ENCODE measurements at regions not wholly inside any gene's neighbourhood (a gene's known extent, or its start where the extent isn't known, plus 50 kb on each side); places are given as distances from the start of the nearest gene placed in this dataset.

DNA sequence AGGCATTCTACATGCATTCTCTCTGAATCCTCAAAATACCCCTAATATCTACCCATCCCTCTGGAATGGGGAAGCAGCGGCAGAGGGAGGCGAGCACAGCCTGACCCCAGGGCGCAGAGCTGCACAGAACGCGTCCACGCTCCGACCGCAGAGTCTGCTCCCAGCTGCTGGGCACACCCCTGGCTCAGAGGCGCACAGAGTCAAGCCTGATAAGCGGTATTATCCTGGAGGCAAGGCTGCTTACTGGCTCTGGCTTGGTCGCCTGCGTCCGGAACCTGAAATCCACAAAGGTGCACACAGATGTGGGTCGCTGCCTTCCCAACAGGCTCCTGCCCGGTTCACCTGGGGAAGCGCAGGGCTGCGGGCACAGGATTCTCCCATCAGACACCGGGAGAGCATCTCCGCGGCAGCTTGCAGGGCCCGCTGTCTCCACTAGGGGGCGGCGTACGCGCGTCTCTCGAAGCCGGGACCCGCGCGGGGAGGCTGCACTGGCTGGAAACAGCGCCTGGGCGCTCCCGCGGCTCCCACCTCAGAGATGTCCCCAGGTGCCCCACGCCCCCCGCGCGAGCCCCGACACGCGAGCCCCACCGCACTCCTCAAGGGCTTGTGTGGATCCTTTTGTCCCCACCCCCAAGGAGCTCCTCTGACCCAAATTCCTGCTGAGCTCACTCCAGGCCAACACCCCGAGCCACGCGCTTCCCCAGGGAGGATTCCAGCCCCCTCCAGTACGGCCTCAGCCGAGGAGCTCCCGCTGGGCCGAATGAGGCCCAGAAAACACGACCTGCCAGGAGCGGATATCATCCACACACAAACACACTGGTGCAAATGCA lies 120.1 kb upstream of the FZD10 start:
- TF ChIP-seq GATA3 (IDR thresholded peaks at IDR 0.05; ENCODE audit: low read depth, low read length), result no peak
- TF ChIP-seq GATA2 (IDR thresholded peaks at IDR 0.05; ENCODE audit: low read depth, low read length), result no peak

DNA sequence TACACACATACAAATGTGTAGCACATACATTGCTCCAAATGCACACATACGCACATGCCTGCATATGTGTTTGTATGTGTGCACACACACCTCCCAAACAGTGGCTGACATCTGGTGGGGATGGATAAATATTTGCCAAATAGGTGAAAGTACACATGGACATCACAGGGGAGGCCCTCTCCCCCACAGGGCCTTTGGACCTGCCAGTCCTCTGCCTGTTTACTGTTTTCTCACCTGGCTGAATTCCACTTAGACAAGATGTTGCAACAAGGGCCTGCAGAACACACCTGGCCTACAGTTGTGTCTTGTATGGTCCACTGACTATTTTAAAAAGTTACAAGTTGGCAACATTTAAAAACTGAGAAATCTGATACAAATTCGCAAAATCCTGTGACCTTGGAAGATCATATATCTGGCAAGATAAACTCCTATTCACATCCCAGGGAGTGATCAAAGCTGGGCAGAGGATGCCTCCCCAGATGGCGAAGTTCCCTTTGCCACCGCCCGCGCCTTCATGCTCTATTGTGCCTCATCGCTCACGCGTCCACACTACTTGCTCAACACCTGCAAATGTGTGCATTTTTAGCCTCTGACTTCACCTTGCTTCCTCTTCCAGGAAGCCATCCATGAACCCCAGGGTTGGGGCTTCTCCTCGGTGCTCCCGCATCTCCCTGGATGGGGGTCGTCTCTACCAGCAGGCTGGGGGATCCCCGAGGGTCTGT lies 118.4 kb upstream of the FZD10 start:
- no peak for TF ChIP-seq GATA2 (IDR thresholded peaks at IDR 0.05; ENCODE audit: low read depth, low read length)

DNA sequence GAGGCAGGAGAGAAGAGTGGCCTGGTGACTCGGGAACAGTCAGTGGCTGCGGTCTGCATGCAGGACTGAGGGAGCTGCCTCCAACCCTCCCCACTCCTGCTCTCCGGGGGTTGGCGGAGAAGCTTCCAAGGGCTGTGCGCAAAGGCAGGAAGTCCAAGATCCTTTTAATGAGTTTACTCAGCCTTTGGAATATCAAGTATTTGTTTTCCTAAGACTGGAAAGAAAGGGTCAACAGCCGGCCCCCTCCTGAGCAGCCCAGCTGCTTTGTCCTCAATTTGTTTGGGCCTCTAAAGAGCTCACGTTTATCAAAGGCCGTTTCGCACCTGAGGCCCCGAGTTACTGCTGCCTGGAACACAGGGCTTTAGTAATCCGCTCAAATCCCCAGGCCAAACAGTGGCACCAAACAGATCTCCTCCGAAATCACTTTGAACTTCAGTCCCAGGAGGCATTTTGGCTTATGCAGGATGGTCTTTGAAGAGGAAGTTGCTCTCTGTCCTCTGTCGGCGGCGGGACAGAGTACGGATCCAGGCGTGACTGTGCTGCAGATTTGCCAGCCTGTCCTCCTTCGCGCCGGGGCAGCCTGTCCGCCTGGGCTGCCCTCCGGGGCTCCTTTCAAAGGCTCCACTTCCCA lies 117.2 kb upstream of the FZD10 start:
- TF ChIP-seq GATA2 (IDR thresholded peaks at IDR 0.05; ENCODE audit: low read depth, low read length) (no peak), GATA3 (IDR thresholded peaks at IDR 0.05; ENCODE audit: low read depth, low read length) (no peak)

DNA sequence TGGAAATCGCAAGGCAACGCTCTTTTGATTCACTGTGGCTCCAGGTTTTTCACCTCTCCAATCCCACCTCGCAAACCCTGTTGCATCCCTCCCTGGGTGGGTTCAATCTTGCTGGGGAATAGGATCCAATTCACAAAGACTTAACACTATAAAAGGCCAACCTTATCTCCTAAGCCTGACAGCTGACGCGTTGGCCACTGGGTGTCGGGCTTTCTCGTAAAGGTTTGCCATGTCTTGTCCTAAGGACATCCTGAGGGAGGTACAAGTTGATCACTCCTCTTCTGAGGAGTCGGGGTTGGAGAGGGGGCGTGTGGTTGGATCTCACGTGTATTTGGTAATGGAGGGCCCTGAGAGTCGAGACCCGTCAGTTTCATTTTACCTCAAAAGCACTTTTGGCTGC lies 112.6 kb upstream of the FZD10 start:
- no peak for TF ChIP-seq GATA3 (IDR thresholded peaks at IDR 0.05; ENCODE audit: low read depth, low read length)
- no peak for TF ChIP-seq GATA2 (IDR thresholded peaks at IDR 0.05; ENCODE audit: low read depth, low read length)

DNA sequence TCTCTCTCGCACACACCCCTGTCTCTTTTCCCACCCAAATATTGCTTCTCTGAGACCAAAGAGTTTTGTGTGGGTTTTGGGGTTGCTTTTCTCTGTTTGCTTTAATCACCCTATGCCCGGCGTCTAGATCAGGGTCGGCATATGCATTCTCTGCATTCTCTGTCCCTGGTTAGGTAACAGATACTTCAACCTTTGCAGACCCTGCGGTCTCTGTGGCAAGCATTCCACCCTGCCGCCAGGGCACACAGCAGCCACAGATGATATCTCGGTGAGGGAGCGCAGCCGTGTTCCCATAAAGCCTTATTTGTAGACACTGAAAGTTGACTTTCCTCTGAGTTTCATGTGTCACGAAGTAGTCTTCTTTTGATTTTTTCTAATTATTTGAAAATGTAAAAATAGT lies 110.4 kb upstream of the FZD10 start:
- no peak for TF ChIP-seq GATA3 (IDR thresholded peaks at IDR 0.05; ENCODE audit: low read depth, low read length)
- TF ChIP-seq GATA2 (IDR thresholded peaks at IDR 0.05; ENCODE audit: low read depth, low read length), result peak; percentile 61

DNA sequence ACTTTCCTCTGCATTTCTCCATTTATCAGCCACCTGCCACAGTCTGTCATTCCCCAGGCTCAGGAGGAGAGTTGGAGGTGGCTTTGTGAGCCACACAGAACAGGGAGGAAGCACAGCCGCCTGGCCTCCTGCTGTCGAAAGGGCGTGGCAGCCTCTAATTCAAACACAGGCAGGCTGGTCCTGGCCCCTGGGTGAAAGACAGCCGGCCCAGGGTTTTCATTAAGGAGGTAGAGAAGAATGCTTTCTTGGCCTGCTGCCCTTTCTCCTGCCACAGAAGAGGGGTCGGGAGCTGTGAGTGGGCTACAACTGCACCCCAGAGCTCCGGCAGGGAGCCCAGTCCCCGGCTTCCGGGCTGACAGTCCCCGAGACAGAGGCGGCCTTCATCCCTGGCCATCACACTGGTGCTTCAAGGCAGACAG lies 108.6 kb upstream of the FZD10 start:
- TF ChIP-seq GATA2 (IDR thresholded peaks at IDR 0.05; ENCODE audit: low read depth, low read length), result no peak

DNA sequence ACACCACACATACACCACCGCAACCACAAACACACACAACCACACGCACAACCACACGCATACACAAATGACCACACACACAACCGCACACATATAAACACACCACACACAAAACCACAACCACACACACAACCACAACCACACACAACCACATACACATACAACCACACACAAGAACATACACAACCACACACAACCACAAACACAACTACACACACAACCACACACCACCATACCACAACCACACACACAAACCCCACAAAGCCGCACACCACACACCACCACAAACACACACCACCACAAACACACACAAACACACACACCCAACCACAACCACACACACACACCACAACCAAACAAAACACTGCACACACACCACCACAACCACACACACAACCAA lies 107.5 kb upstream of the FZD10 start:
- no peak for TF ChIP-seq GATA2 (IDR thresholded peaks at IDR 0.05; ENCODE audit: low read depth, low read length)

DNA sequence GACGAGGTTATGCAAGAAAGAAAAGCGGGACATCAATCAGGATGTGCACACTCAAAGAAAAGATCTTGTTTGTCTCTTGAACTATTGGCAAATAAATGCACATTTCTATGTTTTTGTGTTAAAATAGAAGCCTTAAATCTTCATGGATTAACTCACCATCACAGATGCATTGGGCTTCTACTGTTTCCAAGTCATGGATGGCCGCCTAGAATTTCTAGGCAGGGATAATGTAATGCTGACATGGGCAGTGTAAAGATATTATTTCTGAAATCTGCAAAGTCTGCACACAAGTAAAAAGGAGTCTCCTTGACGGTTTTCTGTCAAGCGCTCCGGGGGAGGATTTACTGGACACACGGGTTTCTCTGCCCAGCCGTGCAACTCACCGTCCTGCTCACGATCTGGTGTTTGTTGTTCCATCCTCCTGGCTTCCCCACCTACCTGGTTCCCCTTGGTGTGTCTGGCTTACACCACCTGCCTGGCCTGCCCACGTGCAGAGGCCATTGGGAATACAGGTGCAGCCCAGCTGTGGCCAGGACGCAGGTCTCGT lies 103.3 kb upstream of the FZD10 start:
- TF ChIP-seq GATA2 (IDR thresholded peaks at IDR 0.05; ENCODE audit: low read depth, low read length) (no peak), GATA3 (IDR thresholded peaks at IDR 0.05; ENCODE audit: low read depth, low read length) (no peak)

DNA sequence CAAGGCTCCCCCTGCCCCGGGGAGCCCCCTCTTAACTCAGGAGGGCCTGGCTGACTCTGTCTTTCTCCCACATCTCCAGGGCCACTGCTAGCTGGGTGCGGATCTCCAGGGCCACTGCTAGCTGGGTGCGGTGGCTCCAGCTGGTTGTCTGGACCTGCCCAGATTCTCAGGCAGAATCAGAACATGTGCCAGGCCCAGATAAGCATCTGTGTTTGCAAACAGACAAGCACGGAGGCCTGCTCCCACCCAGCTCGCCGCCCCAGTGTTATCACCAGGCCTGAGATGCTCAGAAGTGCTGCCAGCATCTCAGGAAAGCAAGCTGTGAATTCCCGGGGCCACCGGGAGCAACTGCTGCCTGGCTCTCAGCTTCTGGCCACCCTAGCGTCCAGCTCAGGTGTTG lies 98.4 kb upstream of the FZD10 start:
- TF ChIP-seq GATA2 (IDR thresholded peaks at IDR 0.05; ENCODE audit: low read depth, low read length) (0 out of 2 replicates have a peak, but pooled peaks have one; percentile 16), GATA3 (IDR thresholded peaks at IDR 0.05; ENCODE audit: low read depth, low read length) (no peak)

DNA sequence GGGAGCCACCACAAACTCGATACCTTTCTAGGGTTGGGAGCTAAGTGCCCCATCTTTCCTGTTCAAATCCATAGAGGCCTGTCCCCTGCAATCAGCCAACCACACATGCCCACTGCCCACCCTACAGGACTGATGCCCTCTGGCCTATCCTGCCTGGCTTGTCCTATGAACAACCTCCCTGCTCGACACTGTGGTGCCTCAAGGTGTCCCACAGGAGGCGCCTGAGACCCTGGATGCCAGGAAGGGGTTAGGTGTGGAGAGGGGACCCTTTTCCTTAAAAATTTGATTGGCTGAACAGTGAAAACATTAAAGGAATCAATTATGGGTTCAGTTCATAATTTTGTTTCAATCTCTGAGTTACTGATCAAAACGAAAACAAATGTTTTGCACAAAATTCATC lies 97.3 kb upstream of the FZD10 start:
- TF ChIP-seq GATA2 (IDR thresholded peaks at IDR 0.05; ENCODE audit: low read depth, low read length), result no peak
- TF ChIP-seq GATA3 (IDR thresholded peaks at IDR 0.05; ENCODE audit: low read depth, low read length), result no peak

DNA sequence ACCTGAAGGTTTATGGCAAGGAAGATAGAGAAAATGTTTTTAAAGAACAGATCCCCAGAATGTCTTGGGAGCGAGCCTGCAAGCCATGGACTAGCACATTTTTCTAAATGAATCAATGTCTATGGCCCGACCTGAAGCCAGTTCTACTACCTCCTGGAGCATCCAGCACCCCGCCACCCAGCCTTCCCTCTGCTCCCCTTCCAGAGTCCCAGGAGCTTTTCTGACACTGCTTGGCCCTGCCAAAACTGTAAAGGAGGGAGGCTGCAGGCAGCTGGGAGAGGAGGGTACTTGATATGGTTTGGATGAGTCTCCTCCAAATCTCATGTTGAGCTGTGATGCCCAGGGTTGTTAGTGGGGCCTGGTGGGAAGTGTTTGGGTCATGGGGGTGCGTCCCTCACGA lies 95.5 kb upstream of the FZD10 start:
- TF ChIP-seq GATA3 (IDR thresholded peaks at IDR 0.05; ENCODE audit: low read depth, low read length), result no peak
- no peak for TF ChIP-seq GATA2 (IDR thresholded peaks at IDR 0.05; ENCODE audit: low read depth, low read length)

DNA sequence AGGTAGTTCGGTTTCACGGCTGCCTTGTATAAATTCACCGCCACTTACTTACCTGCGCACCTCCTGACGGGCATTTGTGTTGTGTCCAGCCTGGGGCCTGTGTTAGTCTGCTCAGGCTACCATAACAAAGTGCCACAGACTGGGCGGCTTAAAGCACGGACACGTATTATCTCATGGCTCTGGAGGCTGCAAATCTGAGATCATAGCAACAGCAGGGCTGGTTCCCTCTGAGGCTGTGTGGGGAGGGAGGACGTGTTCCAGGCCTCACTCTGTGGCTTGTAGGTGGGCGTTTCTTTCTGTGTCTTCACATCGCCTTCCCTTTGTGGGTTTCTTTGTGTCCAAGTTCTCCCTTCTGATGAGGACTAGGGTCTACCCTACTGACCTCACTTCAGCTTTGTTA lies 93.5 kb upstream of the FZD10 start:
- TF ChIP-seq GATA2 (IDR thresholded peaks at IDR 0.05; ENCODE audit: low read depth, low read length) (no peak), GATA3 (IDR thresholded peaks at IDR 0.05; ENCODE audit: low read depth, low read length) (no peak)

DNA sequence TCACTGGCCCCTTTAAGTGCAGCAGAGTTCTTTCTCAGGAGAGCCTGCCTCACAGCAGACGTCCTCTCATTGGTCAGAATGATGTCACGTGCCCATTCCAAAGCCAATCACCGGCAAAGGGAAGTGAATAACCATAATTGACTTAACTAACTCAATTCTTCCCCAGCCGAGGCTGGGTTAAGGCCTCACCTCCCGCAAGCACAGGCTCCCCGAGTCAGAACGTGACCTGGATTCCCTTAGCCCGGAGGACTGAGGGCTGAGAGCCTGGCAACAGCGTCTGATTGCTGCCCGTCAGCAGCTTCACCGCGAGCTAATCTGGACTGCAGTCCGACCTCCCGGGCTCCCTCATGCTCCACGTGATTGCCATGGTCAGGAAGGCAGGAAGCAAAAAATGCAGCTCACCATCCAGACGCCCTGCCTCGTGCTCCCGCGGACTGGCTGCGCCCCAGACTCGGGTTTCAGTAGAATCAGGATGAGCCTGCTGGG lies 92.1 kb upstream of the FZD10 start:
- TF ChIP-seq GATA3 (IDR thresholded peaks at IDR 0.05; ENCODE audit: low read depth, low read length) (no peak), GATA2 (IDR thresholded peaks at IDR 0.05; ENCODE audit: low read depth, low read length) (no peak)

DNA sequence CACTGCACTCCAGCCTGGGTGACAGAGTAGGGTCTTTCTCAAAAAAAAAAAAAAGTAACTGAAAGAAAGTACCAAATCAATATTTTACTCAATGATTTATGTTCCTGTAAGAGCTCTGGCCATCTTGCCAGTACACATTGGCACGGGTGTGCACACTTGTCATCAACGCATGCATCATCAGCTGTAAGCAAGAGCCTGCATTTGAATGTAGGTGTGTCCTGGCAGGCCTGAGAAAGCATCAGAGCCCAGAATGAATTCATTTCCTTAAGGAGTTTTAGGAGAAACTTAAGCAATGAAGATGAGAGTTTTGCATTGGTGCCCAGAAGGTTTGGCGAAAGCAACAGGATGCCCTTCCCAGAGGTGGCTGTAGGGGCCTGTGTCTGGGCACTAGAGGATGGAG lies 88.5 kb upstream of the FZD10 start:
- TF ChIP-seq GATA3 (IDR thresholded peaks at IDR 0.05; ENCODE audit: low read depth, low read length), result no peak
- TF ChIP-seq GATA2 (IDR thresholded peaks at IDR 0.05; ENCODE audit: low read depth, low read length), result no peak

Measured in SH-SY5Y (cell line).